K562 (cell line): ENCODE measurements at regions not wholly inside any gene's neighbourhood (a gene's known extent, or its start where the extent isn't known, plus 50 kb on each side); places are given as distances from the start of the nearest gene placed in this dataset.

Experiments used
- ATAC-seq: fragments of 200-7000 bp; cut with Tn5 transposase; 3 replicates; pipeline ENCODE4 v1.9.1; 2020; ENCODE audit warnings: moderate library complexity
- BruUV-seq: library from RNA; stranded (reverse); fragments of 400-500 nt; replicated peaks from 2 replicates; lab custom pipeline; 2021; lab: Mats Ljungman, UMichigan
- CTCF ChIA-PET: fragments of 300-600 bp; formaldehyde crosslinking; extraction: SDS; loops from one replicate; lab custom pipeline; 2021; ENCODE audit warnings: low intra/inter-chr PET ratio; lab: Yijun Ruan, JAX
- POLR2A ChIA-PET: fragments of 300-600, 350-650 bp; sonication (Branson Sonifier 250); formaldehyde crosslinking; extraction: SDS; loops from one replicate; lab custom pipeline; 2021; ENCODE audit warnings: antibody characterized with exemption, inconsistent platforms; lab: Yijun Ruan, JAX
- DNase-seq, 4 experiments: peaks; one replicate each; pipeline versions ENCODE4 v3.0.0 to v3.0.0-alpha.2; 2011 to 2018; ENCODE audit warnings: low spot score in 3 of 4, mixed read lengths in 3 of 4; ENCODE audit errors: extremely low read depth in 1 of 4
- FAIRE-seq: peaks from 2 replicates; lab custom pipeline; 2011; peaks lifted over from hg19 to GRCh38; lab: Jason Lieb, UNC
- H2AFZ ChIP-seq: 2 replicates; pipeline ENCODE4 v1.6.0; 2011; ENCODE audit warnings: low read depth, low read length, control low read depth, inconsistent platforms
- H3K27ac ChIP-seq: fragments of 200-600 bp; 3 replicates; pipeline ENCODE4 v1.8.0; 2011; ENCODE audit warnings: low read depth, mild to moderate bottlenecking, control low read depth, inconsistent platforms, low read length, moderate library complexity, mixed read lengths; ENCODE audit errors: extremely low read depth
- H3K27me3 ChIP-seq, 2 experiments: fragments of 300-600 bp in 1 of 2; 2 replicates in 1 of 2; 3 replicates in 1 of 2; pipeline versions ENCODE4 v1.6.0 to v1.8.0; 2011; ENCODE audit warnings: inconsistent platforms in 2 of 2, low read length in 2 of 2, mild to moderate bottlenecking in 1 of 2, mixed read lengths in 1 of 2, moderate library complexity in 1 of 2; ENCODE audit not compliant: control insufficient read depth in 2 of 2, insufficient read depth in 2 of 2
- H3K36me3 ChIP-seq: fragments of 300-600 bp; 3 replicates; pipeline ENCODE4 v1.8.0; 2011; ENCODE audit warnings: mild to moderate bottlenecking, low read length, inconsistent platforms; ENCODE audit not compliant: control insufficient read depth, insufficient read depth
- H3K4me1 ChIP-seq, 2 experiments: fragments of 200-600 bp in 1 of 2; replicated peaks in 1 of 2; 2 replicates in 1 of 2; 3 replicates in 1 of 2; pipeline versions ENCODE4 v1.5.1 to v1.8.0; 2011; ENCODE audit warnings: inconsistent platforms in 2 of 2, low read length in 2 of 2, mild to moderate bottlenecking in 1 of 2, mixed read lengths in 1 of 2, moderate library complexity in 1 of 2; ENCODE audit not compliant: control insufficient read depth in 2 of 2, insufficient read depth in 2 of 2
- H3K4me2 ChIP-seq: 2 replicates; pipeline ENCODE4 v1.6.1; 2011; ENCODE audit warnings: low read length, control low read depth, inconsistent platforms, mixed read lengths; ENCODE audit not compliant: insufficient read depth
- H3K4me3 ChIP-seq: fragments of 200-600 bp; sonication (generic), shearing (Covaris generic); 2 replicates; pipeline ENCODE4 v1.5.1; 2016; ENCODE audit warnings: control low read depth, inconsistent platforms
- H3K79me2 ChIP-seq: fragments of 200-600 bp; 3 replicates; pipeline ENCODE4 v1.8.0; 2011; ENCODE audit warnings: low read length, inconsistent platforms; ENCODE audit not compliant: control insufficient read depth, insufficient read depth
- H3K9ac ChIP-seq, 2 experiments: 2 replicates each; pipeline versions ENCODE4 v1.6.0 to v1.6.1; 2011; ENCODE audit warnings: low read depth in 2 of 2, low read length in 2 of 2, control low read depth in 1 of 2, inconsistent platforms in 1 of 2, mild to moderate bottlenecking in 1 of 2, mixed read lengths in 1 of 2; ENCODE audit not compliant: insufficient read depth in 1 of 2
- H3K9me1 ChIP-seq: one replicate; pipeline ENCODE4 v1.6.0; 2011; ENCODE audit warnings: inconsistent platforms, mild to moderate bottlenecking, low read length, moderate library complexity; ENCODE audit not compliant: control insufficient read depth, insufficient read depth
- H3K9me3 ChIP-seq: replicated peaks from 2 replicates; pipeline ENCODE4 v1.5.1; 2011; ENCODE audit warnings: low read depth, low read length, inconsistent platforms; ENCODE audit not compliant: control insufficient read depth, insufficient read depth
- H4K20me1 ChIP-seq: replicated peaks from 2 replicates; pipeline ENCODE4 v1.6.1; 2011; ENCODE audit warnings: low read length, inconsistent platforms, mixed read lengths; ENCODE audit not compliant: control insufficient read depth, insufficient read depth
- CBX3 ChIP-seq, 2 experiments: IDR thresholded peaks; 1 replicate in 1 of 2; 2 replicates in 1 of 2; pipeline ENCODE4 v1.6.1; 2012; ENCODE audit warnings: inconsistent platforms in 2 of 2, low read length in 2 of 2, borderline replicate concordance in 1 of 2, control low read depth in 1 of 2
- CGGBP1 ChIP-seq: fragments of 250-450 bp; sonication (Bioruptor Pico); IDR thresholded peaks from 2 replicates; pipeline ENCODE4 v1.9.0; 2021; ENCODE audit warnings: mild to moderate bottlenecking
- COPS2 ChIP-seq: fragments of 450-650 bp; conservative IDR thresholded peaks from 2 replicates; pipeline ENCODE4 v1.6.1; 2016; ENCODE audit warnings: mild to moderate bottlenecking, moderate library complexity
- CTCF ChIP-seq, 3 experiments: IDR thresholded peaks in 2 of 3; conservative IDR thresholded peaks in 1 of 3; 2 replicates each; pipeline ENCODE4 v1.5.1; 2011 to 2012; ENCODE audit warnings: low read length in 3 of 3, mild to moderate bottlenecking in 3 of 3, control low read depth in 2 of 3, improper control_type of control experiment in 1 of 3, inconsistent platforms in 1 of 3, low read depth in 1 of 3, mixed read lengths in 1 of 3, moderate library complexity in 1 of 3; ENCODE audit not compliant: insufficient read depth in 2 of 3
- GTF2F1 ChIP-seq: IDR thresholded peaks from 2 replicates; pipeline ENCODE4 v1.6.1; 2011; ENCODE audit warnings: low read depth, low read length, improper control_type of control experiment
- HMG20A ChIP-seq: fragments of 450-650 bp; formaldehyde crosslinking; conservative IDR thresholded peaks from 2 replicates; pipeline ENCODE4 v1.4.0; 2020; ENCODE audit warnings: mild to moderate bottlenecking, mixed read lengths
- MEF2D ChIP-seq: conservative IDR thresholded peaks from 2 replicates; pipeline ENCODE4 v1.6.1; 2016; ENCODE audit warnings: low read depth, missing genetic modification characterization, missing compliant biosample characterization
- MLX ChIP-seq, 2 experiments: fragments of 450-650 bp in 1 of 2; sonication (generic) in 1 of 2; formaldehyde crosslinking; conservative IDR thresholded peaks; 2 replicates each; pipeline versions ENCODE4 v1.4.0 to v1.8.1; 2020 to 2022; ENCODE audit warnings: mild to moderate bottlenecking in 1 of 2, missing genetic modification reagents in 1 of 2
- PCBP1 ChIP-seq: fragments of 200-400 bp; formaldehyde crosslinking; IDR thresholded peaks from 2 replicates; pipeline ENCODE4 v1.6.1; 2018; ENCODE audit warnings: mild to moderate bottlenecking, low read depth, low read length; ENCODE audit not compliant: poor library complexity, severe bottlenecking
- POLR3A ChIP-seq: IDR thresholded peaks from 2 replicates; pipeline ENCODE4 v1.6.1; 2011; ENCODE audit warnings: borderline replicate concordance, mild to moderate bottlenecking, moderate library complexity; ENCODE audit not compliant: insufficient read length, insufficient read depth; ENCODE audit errors: extremely low read depth
- RAD21 ChIP-seq, 2 experiments: fragments of 250-450 bp in 1 of 2; fragments of 450-650 bp in 1 of 2; sonication (Bioruptor Pico) in 1 of 2; formaldehyde crosslinking in 1 of 2; IDR thresholded peaks in 1 of 2; conservative IDR thresholded peaks in 1 of 2; 2 replicates each; pipeline versions ENCODE4 v1.4.0 to v1.8.0; 2020 to 2022; ENCODE audit warnings: mild to moderate bottlenecking in 2 of 2, moderate library complexity in 1 of 2
- SMC3 ChIP-seq: conservative IDR thresholded peaks from 2 replicates; pipeline ENCODE4 v1.6.1; 2011; ENCODE audit warnings: low read depth, low read length, improper control_type of control experiment; ENCODE audit not compliant: insufficient read depth
- TCF15 ChIP-seq: fragments of 250-450 bp; sonication (Bioruptor Pico); IDR thresholded peaks from 2 replicates; pipeline ENCODE4 v1.8.0; 2022; ENCODE audit warnings: moderate library complexity, mild to moderate bottlenecking, inconsistent platforms
- THRA ChIP-seq: fragments of 450-650 bp; IDR thresholded peaks from 2 replicates; pipeline ENCODE4 v1.6.1; 2017; ENCODE audit warnings: mild to moderate bottlenecking, moderate library complexity
- ZBED1 ChIP-seq: IDR thresholded peaks from 2 replicates; pipeline ENCODE4 v1.6.1; 2014
- WGBS: fragments of 100-300 bp; shearing (Covaris generic); methylation state at CpG from one replicate; pipeline ENCODE4 v1.1.6; 2016; ENCODE audit warnings: low coverage, mixed read lengths; ENCODE audit not compliant: insufficient coverage; ENCODE audit errors: missing lambda C conversion rate; 5-methylcytosine and 5-hydroxymethylcytosine counted together
- in situ Hi-C: fragments of 300-500 bp; cut with MboI; formaldehyde crosslinking; loops from 4 replicates; pipeline ENCODE4 v1.15.0; 2018; ENCODE audit warnings: inconsistent platforms, mixed read lengths
- intact Hi-C: fragments of 100-400 bp; cut with micrococcal nuclease; formaldehyde crosslinking; loops from 2 replicates; pipeline ENCODE4 v1.14.2; 2022

- H3K27ac ChIP-seq, result no peak overlapping the region
- H3K36me3 ChIP-seq, result no peaks in the 10 kb centered on the region
- H3K4me1 ChIP-seq, result no peaks in the 10 kb centered on the region; a peak in 1 of 5 replicates
- WGBS, result 21% methylated on average over 14 of the region's 17 CpGs
- TF ChIP-seq RAD21 (CRISPR knock-in tag; conservative IDR thresholded peaks at IDR 0.05 in 1 of 2, IDR thresholded peaks at IDR 0.05 in 1 of 2) (peak in 1 of 2 experiments; percentile 49; a peak in 2 of 4 replicates), SMC3 (no peak), CBX3 (IDR thresholded peaks at IDR 0.05; ENCODE audit: borderline replicate concordance in 1 of 2, low read length in 2 of 2) (no peak), CTCF (IDR thresholded peaks at IDR 0.05 in 2 of 3, conservative IDR thresholded peaks at IDR 0.05 in 1 of 3; ENCODE audit: insufficient read depth in 2 of 3, low read depth in 1 of 3, low read length in 3 of 3) (peak; percentile 52 to 66 (median 66)), MLX (CRISPR knock-in tag; conservative IDR thresholded peaks at IDR 0.05) (no peak), TCF15 (CRISPR knock-in tag) (no peak), COPS2 (no peak), ZBED1 (no peak), MEF2D (tag) (no peak), POLR3A (no peak), THRA (no peak), CGGBP1 (CRISPR knock-in tag) (no peak), HMG20A (CRISPR knock-in tag) (no peak), PCBP1 (no peak), GTF2F1 (no peak)
- no TSS peak for BruUV-seq
- H3K9me1 ChIP-seq, result no peaks in the 10 kb centered on the region
- intact Hi-C loops (loop anchor here (2.0 to 10.0 kb wide), 2 partner anchors 207 to 743 kb away; no protein-coding TSS in a partner anchor), in situ Hi-C loops (no loop called here)
- ChIA-PET CTCF (interaction anchor here (0.7 to 1.0 kb wide), 4 partner anchors 430 to 1004 kb away, joined by 3 to 4 read pairs (median 4); no protein-coding TSS in a partner anchor), POLR2A (no interaction called here)
- H3K79me2 ChIP-seq, result no peaks in the 10 kb centered on the region
- H4K20me1 ChIP-seq, result peaks cover 5% of the 10 kb centered on the region; the same call in 1 of the 2 replicates
- FAIRE-seq (peak; percentile 62), DNase-seq (peak; percentile 28 to 44 (median 38)), ATAC-seq (peak; percentile 90)
- H3K9ac ChIP-seq, result no peak overlapping the region
- no peaks in the 10 kb centered on the region for H3K9me3 ChIP-seq
- H3K4me2 ChIP-seq, result no peak overlapping the region
- peak overlapping the region; percentile 63; the same call in 1 of the 2 replicates for H2AFZ ChIP-seq
- no peak overlapping the region for H3K4me3 ChIP-seq
- H3K27me3 ChIP-seq, result peaks cover 0 to 4% of the 10 kb centered on the region in 2 experiments; a peak in 2 of 5 replicates
These were observed 85.0 kb downstream of the SYNE3 start for GRCh38 chr14:95431199-95432143.
